ENCODE measurements at regions not wholly inside any gene's neighbourhood (a gene's known extent, or its start where the extent isn't known, plus 50 kb on each side); places are given as distances from the start of the nearest gene placed in this dataset.

DNA sequence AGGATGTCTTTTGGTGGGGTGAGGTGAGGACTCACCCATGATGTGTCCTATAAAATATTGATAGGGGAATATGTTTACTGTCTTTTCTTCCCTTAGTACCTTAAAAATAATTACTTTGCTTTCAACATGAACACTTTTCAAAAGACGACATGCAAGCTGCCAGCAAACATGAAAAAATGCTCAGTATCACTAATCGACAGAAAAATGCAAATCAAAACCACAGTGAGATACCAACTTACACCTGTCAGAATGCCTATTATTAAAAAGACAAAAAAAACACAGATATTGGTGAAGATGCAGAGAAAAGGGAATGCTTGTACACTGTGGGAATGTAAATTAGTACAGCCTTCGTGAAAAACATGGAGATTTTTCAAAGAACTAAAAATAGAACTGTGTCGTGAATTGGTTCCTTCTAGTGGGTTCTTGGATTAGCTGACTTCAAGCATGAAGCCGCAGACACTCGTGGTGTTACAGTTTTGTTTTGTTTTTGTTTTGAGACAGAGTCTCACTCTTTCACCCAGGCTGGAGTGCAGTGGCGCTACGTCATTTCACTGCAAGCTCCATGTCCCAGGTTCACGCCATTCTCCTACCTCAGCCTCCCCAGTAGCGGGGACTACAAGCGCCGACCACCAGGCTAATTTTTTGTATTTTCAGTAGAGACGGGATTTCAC is 160.9 kb downstream of the FGF9 start:
- FAIRE-seq: no peak
- TF ChIP-seq, protein P1, sequence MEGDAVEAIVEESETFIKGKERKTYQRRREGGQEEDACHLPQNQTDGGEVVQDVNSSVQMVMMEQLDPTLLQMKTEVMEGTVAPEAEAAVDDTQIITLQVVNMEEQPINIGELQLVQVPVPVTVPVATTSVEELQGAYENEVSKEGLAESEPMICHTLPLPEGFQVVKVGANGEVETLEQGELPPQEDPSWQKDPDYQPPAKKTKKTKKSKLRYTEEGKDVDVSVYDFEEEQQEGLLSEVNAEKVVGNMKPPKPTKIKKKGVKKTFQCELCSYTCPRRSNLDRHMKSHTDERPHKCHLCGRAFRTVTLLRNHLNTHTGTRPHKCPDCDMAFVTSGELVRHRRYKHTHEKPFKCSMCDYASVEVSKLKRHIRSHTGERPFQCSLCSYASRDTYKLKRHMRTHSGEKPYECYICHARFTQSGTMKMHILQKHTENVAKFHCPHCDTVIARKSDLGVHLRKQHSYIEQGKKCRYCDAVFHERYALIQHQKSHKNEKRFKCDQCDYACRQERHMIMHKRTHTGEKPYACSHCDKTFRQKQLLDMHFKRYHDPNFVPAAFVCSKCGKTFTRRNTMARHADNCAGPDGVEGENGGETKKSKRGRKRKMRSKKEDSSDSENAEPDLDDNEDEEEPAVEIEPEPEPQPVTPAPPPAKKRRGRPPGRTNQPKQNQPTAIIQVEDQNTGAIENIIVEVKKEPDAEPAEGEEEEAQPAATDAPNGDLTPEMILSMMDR (IDR thresholded peaks at IDR 0.05; ENCODE audit: insufficient read depth, low read depth, low read length): no peak
- no peak for TF ChIP-seq EZH2 (IDR thresholded peaks at IDR 0.05; ENCODE audit: insufficient read depth, low read length)
- Histone ChIP-seq H3K9me3 (ENCODE audit: insufficient read depth, low read depth, low read length) (no peaks in the 10 kb centered on the region), H4K20me1 (ENCODE audit: insufficient read depth, low read length) (no peaks in the 10 kb centered on the region), H2AFZ (ENCODE audit: low read depth, low read length) (no peak overlapping the region), H3K27ac (ENCODE audit: low read depth, low read length) (no peak overlapping the region), H3K4me3 (ENCODE audit: insufficient read depth, low read depth, low read length) (no peak overlapping the region), H3K36me3 (ENCODE audit: insufficient read depth, low read length) (no peaks in the 10 kb centered on the region), H3K79me2 (ENCODE audit: insufficient read depth, low read length) (no peaks in the 10 kb centered on the region), H3K4me2 (ENCODE audit: low read length) (no peak overlapping the region), H3K4me1 (ENCODE audit: insufficient read depth, low read length) (no peaks in the 10 kb centered on the region), H3K9ac (ENCODE audit: low read length) (no peak overlapping the region), H3K27me3 (ENCODE audit: insufficient read depth, low read length) (no peaks in the 10 kb centered on the region)
- DNase-seq (ENCODE audit: low read depth): no peak
- Mint-ChIP-seq H3K9me3 (ENCODE audit: unreplicated experiment) (peaks cover 2% of the 10 kb centered on the region), H3K27me3 (ENCODE audit: low read depth, unreplicated experiment) (no peaks in the 10 kb centered on the region), H3K27ac (ENCODE audit: unreplicated experiment) (no peak overlapping the region), H3K4me3 (ENCODE audit: unreplicated experiment) (no peak overlapping the region), H3K36me3 (ENCODE audit: low read depth, unreplicated experiment) (no peaks in the 10 kb centered on the region), H3K4me1 (ENCODE audit: low read depth, unreplicated experiment) (peaks cover 2% of the 10 kb centered on the region)

DNA sequence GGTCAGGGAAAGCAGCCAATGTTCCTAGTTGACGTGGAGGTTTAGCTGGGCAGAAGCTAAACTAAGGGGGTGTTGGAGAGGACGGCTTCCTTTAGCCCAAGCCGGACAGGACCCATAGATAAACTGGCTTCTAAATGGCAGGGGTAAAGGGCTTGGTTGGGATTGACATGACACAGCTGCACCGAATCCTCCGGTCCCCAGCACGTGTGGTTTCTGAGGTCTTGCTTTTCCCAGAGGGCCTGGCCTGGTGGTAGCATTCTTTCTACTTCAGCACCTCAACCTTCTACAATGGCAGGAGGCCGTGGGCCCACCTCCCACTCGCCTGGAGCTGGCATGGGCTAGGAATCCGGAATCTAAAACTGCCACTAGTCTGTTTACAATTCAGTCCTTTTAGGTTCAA is 163.0 kb downstream of the FGF9 start:
- H3K4me1 Mint-ChIP-seq (ENCODE audit: low read depth, unreplicated experiment): peaks cover 10% of the 10 kb centered on the region
- Histone ChIP-seq H3K4me1 (ENCODE audit: insufficient read depth, low read length) (no peaks in the 10 kb centered on the region), H4K20me1 (ENCODE audit: insufficient read depth, low read length) (no peaks in the 10 kb centered on the region), H3K9me3 (ENCODE audit: insufficient read depth, low read depth, low read length) (peaks cover 4% of the 10 kb centered on the region), H3K9ac (ENCODE audit: low read length) (no peak overlapping the region), H3K27ac (ENCODE audit: low read depth, low read length) (no peak overlapping the region), H2AFZ (ENCODE audit: low read depth, low read length) (no peak overlapping the region), H3K27me3 (ENCODE audit: insufficient read depth, low read length) (no peaks in the 10 kb centered on the region), H3K36me3 (ENCODE audit: insufficient read depth, low read length) (no peaks in the 10 kb centered on the region), H3K79me2 (ENCODE audit: insufficient read depth, low read length) (no peaks in the 10 kb centered on the region), H3K4me3 (ENCODE audit: insufficient read depth, low read depth, low read length) (no peak overlapping the region), H3K4me2 (ENCODE audit: low read length) (no peak overlapping the region)
- no peak for FAIRE-seq
- no peaks in the 10 kb centered on the region for H3K9me3 Mint-ChIP-seq (ENCODE audit: unreplicated experiment)
- TF ChIP-seq EZH2 (IDR thresholded peaks at IDR 0.05; ENCODE audit: insufficient read depth, low read length): no peak
- TF ChIP-seq, protein P1 (IDR thresholded peaks at IDR 0.05; ENCODE audit: insufficient read depth, low read depth, low read length): no peak
- no peaks in the 10 kb centered on the region for H3K36me3 Mint-ChIP-seq (ENCODE audit: low read depth, unreplicated experiment)
- no peaks in the 10 kb centered on the region for H3K27me3 Mint-ChIP-seq (ENCODE audit: low read depth, unreplicated experiment)
- DNase-seq (ENCODE audit: low read depth): no peak
- H3K4me3 Mint-ChIP-seq (ENCODE audit: unreplicated experiment): no peak overlapping the region
- H3K27ac Mint-ChIP-seq (ENCODE audit: unreplicated experiment): no peak overlapping the region

DNA sequence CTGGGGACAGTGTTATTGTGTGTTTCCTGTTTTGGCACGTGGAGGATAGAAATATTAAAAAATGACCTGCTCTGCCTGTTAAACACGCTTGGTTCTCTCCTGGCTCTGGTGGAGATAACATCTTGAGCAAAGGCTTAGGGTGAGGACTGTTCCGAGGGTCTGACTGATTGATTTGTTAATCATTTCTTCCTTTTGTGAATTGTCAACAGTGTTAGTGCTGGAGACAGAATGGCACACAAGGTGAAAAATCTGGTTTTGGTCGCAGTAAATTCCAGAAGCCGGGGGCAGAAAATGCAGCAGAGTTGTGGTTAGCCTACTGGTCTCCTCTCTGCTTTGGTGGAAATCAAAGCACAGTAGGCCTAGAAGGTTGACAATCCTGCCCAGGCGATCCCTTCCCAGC is 163.6 kb downstream of the FGF9 start:
- TF ChIP-seq, protein P1 (IDR thresholded peaks at IDR 0.05; ENCODE audit: insufficient read depth, low read depth, low read length): no peak
- no peak for TF ChIP-seq EZH2 (IDR thresholded peaks at IDR 0.05; ENCODE audit: insufficient read depth, low read length)
- Histone ChIP-seq H3K9me3 (ENCODE audit: insufficient read depth, low read depth, low read length) (peaks cover 4% of the 10 kb centered on the region), H3K27ac (ENCODE audit: low read depth, low read length) (no peak overlapping the region), H3K79me2 (ENCODE audit: insufficient read depth, low read length) (no peaks in the 10 kb centered on the region), H4K20me1 (ENCODE audit: insufficient read depth, low read length) (no peaks in the 10 kb centered on the region), H2AFZ (ENCODE audit: low read depth, low read length) (no peak overlapping the region), H3K27me3 (ENCODE audit: insufficient read depth, low read length) (no peaks in the 10 kb centered on the region), H3K36me3 (ENCODE audit: insufficient read depth, low read length) (no peaks in the 10 kb centered on the region), H3K4me1 (ENCODE audit: insufficient read depth, low read length) (no peaks in the 10 kb centered on the region), H3K4me3 (ENCODE audit: insufficient read depth, low read depth, low read length) (no peak overlapping the region), H3K9ac (ENCODE audit: low read length) (no peak overlapping the region), H3K4me2 (ENCODE audit: low read length) (no peak overlapping the region)
- Mint-ChIP-seq H3K27ac (ENCODE audit: unreplicated experiment) (no peak overlapping the region), H3K9me3 (ENCODE audit: unreplicated experiment) (no peaks in the 10 kb centered on the region), H3K36me3 (ENCODE audit: low read depth, unreplicated experiment) (no peaks in the 10 kb centered on the region), H3K4me3 (ENCODE audit: unreplicated experiment) (no peak overlapping the region), H3K4me1 (ENCODE audit: low read depth, unreplicated experiment) (peaks cover 10% of the 10 kb centered on the region), H3K27me3 (ENCODE audit: low read depth, unreplicated experiment) (no peaks in the 10 kb centered on the region)
- FAIRE-seq (no peak), DNase-seq (ENCODE audit: low read depth) (no peak)
